ENCODE measurements at regions not wholly inside any gene's neighbourhood (a gene's known extent, or its start where the extent isn't known, plus 50 kb on each side); places are given as distances from the start of the nearest gene placed in this dataset.
A peak's percentile ranks its signal among the peaks of the same experiment; 100 is the strongest.

GRCh38 chr10:132467464-132468149 lies 70.0 kb upstream of the INPP5A start:
- Histone ChIP-seq H3K18ac (ENCODE audit: low read depth, low read length) (no peak overlapping the region), H4K5ac (ENCODE audit: low read depth, low read length) (no peak overlapping the region), H3K4me2 (ENCODE audit: low read depth, low read length) (no peak overlapping the region), H3K27me3 (ENCODE audit: control insufficient read depth, insufficient read depth, low read length) (peaks cover 11% of the 10 kb centered on the region; the same call in 1 of the 2 replicates), H3K9me3 (ENCODE audit: control insufficient read depth, insufficient read depth, low read length) (peaks cover 6% of the 10 kb centered on the region; the same call in 1 of the 2 replicates), H3K36me3 (ENCODE audit: control insufficient read depth, insufficient read depth, low read length) (no peaks in the 10 kb centered on the region), H3K4me1 (ENCODE audit: control insufficient read depth, insufficient read depth, low read length) (no peaks in the 10 kb centered on the region; the same call in 1 of the 2 replicates), H4K91ac (ENCODE audit: insufficient read depth, low read depth, low read length) (no peak overlapping the region), H3K79me1 (ENCODE audit: low read depth in 1 of 2, low read length in 2 of 2) (no peaks in the 10 kb centered on the region), H4K8ac (ENCODE audit: low read depth in 2 of 2, low read length in 2 of 2) (no peak overlapping the region), H2BK15ac (ENCODE audit: low read depth, low read length) (no peak overlapping the region), H2AK5ac (ENCODE audit: low read depth, low read length) (no peak overlapping the region), H3K56ac (ENCODE audit: extremely low read depth, insufficient read depth, low read length) (no peak overlapping the region), H2AFZ (replicated peaks; ENCODE audit: low read length, poor library complexity) (no peak overlapping the region), H3K4ac (ENCODE audit: low read depth, low read length) (no peak overlapping the region), H3K27ac (ENCODE audit: insufficient read depth, low read length) (no peak overlapping the region), H2BK120ac (ENCODE audit: low read depth, low read length) (no peak overlapping the region), H4K20me1 (ENCODE audit: insufficient read depth, low read length) (no peaks in the 10 kb centered on the region), H2BK20ac (ENCODE audit: low read depth, low read length) (no peak overlapping the region), H3K9me1 (ENCODE audit: insufficient read depth, low read length) (no peaks in the 10 kb centered on the region), H3K4me3 (ENCODE audit: insufficient read depth, low read depth, low read length) (no peak overlapping the region), H2AK9ac (replicated peaks; ENCODE audit: low read depth, low read length, poor library complexity) (no peak overlapping the region), H2BK5ac (ENCODE audit: low read depth, low read length, poor library complexity, severe bottlenecking) (no peak overlapping the region), H3K14ac (replicated peaks; ENCODE audit: low read depth, low read length) (no peak overlapping the region), H3K23ac (ENCODE audit: low read depth, low read length) (no peak overlapping the region), H3K9ac (ENCODE audit: low read depth, low read length) (no peak overlapping the region)
- ATAC-seq (ENCODE audit: low read depth) (no peak), DNase-seq (no peak)
- ChIA-PET POLR2A (ENCODE audit: unreplicated experiment) (no interaction called here), CTCF (no interaction called here)
- dilution Hi-C loops (cut with HindIII; ENCODE audit: low sequenced_read_pairs, unreplicated experiment): no loop called here
- in situ Hi-C loops (cut with MboI; ENCODE audit: low sequenced_read_pairs): no loop called here
- intact Hi-C loops (cut with micrococcal nuclease): no loop called here
- WGBS, 2 experiments (ENCODE audit: extremely low coverage in 2 of 2, insufficient read length in 1 of 2): 60% methylated on average over 4 of the region's 29 CpGs; no CpG with 5 or more reads in 1 of the 2 experiments
- TF ChIP-seq, protein P1, sequence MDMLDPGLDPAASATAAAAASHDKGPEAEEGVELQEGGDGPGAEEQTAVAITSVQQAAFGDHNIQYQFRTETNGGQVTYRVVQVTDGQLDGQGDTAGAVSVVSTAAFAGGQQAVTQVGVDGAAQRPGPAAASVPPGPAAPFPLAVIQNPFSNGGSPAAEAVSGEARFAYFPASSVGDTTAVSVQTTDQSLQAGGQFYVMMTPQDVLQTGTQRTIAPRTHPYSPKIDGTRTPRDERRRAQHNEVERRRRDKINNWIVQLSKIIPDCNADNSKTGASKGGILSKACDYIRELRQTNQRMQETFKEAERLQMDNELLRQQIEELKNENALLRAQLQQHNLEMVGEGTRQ (IDR thresholded peaks at IDR 0.05; ENCODE audit: low read depth, low read length): no peak
- TF ChIP-seq, protein P2, sequence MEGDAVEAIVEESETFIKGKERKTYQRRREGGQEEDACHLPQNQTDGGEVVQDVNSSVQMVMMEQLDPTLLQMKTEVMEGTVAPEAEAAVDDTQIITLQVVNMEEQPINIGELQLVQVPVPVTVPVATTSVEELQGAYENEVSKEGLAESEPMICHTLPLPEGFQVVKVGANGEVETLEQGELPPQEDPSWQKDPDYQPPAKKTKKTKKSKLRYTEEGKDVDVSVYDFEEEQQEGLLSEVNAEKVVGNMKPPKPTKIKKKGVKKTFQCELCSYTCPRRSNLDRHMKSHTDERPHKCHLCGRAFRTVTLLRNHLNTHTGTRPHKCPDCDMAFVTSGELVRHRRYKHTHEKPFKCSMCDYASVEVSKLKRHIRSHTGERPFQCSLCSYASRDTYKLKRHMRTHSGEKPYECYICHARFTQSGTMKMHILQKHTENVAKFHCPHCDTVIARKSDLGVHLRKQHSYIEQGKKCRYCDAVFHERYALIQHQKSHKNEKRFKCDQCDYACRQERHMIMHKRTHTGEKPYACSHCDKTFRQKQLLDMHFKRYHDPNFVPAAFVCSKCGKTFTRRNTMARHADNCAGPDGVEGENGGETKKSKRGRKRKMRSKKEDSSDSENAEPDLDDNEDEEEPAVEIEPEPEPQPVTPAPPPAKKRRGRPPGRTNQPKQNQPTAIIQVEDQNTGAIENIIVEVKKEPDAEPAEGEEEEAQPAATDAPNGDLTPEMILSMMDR (conservative IDR thresholded peaks at IDR 0.05; ENCODE audit: low read depth, low read length): no peak
- TF ChIP-seq MXI1 (IDR thresholded peaks at IDR 0.05; ENCODE audit: borderline replicate concordance, low read depth, low read length) (no peak), POLR2A (IDR thresholded peaks at IDR 0.05; ENCODE audit: low read depth, low read length) (no peak), RFX5 (IDR thresholded peaks at IDR 0.05; ENCODE audit: low read depth, low read length) (no peak), CHD1 (IDR thresholded peaks at IDR 0.05; ENCODE audit: low read depth, low read length) (no peak), MAFK (IDR thresholded peaks at IDR 0.05; ENCODE audit: low read depth, low read length) (no peak), CEBPB (IDR thresholded peaks at IDR 0.05; ENCODE audit: low read depth, low read length) (peak; percentile 45)
- no TSS peak for BruUV-seq (replicated peaks)
